ENCODE measurements at regions not wholly inside any gene's neighbourhood (a gene's known extent, or its start where the extent isn't known, plus 50 kb on each side); places are given as distances from the start of the nearest gene placed in this dataset.

DNA sequence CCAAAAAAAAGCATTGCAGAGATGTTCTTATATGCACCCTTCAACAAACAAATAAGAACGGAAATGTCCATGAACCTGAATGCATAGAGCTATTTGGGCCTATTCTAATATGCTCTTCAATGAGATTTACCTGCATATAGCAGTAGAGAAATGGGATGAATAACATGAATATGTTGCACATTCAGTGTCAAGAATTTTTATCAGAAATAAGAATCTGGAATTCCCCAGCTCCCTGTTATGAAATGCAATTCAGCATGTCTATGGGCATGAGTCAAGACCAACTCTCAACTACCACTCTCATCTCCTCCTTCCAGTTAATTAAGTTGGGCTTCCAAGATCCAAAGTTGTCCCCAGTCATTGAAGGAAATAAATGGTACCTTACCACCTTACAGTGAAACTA lies 133.7 kb upstream of the ALCAM start:
- Mint-ChIP-seq H3K36me3 (ENCODE audit: unreplicated experiment) (no peaks in the 10 kb centered on the region), H3K4me3 (ENCODE audit: unreplicated experiment) (no peak overlapping the region), H3K27ac (ENCODE audit: unreplicated experiment) (no peak overlapping the region), H3K9me3 (ENCODE audit: unreplicated experiment) (peaks cover 3% of the 10 kb centered on the region), H3K27me3 (ENCODE audit: unreplicated experiment) (no peaks in the 10 kb centered on the region), H3K4me1 (ENCODE audit: unreplicated experiment) (peaks cover 14% of the 10 kb centered on the region)
- no peak for TF ChIP-seq CTCF (IDR thresholded peaks at IDR 0.05)
- no peak for DNase-seq (ENCODE audit: extremely low spot score, unreplicated experiment)

DNA sequence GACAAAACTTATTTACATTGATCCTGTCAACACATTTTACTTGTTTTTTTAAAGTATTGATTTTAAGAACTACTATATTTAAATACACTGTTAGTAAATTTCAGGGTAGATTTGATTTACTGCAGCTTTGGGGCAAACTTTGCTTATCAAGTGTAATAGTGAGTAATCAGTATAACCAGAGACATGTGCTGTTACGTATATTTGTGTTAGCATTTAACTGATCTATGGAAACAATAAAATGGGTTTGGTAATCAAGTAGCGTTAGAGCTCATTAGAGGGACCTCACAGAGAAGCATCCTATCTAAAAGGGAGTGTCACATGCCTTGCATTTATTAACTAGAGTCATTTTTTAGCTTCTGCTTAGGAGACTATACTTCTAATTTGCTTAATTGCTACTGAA lies 131.5 kb upstream of the ALCAM start:
- H3K27me3 Mint-ChIP-seq (ENCODE audit: unreplicated experiment): no peaks in the 10 kb centered on the region
- H3K4me3 Mint-ChIP-seq (ENCODE audit: unreplicated experiment): no peak overlapping the region
- no peak overlapping the region for H3K27ac Mint-ChIP-seq (ENCODE audit: unreplicated experiment)
- H3K36me3 Mint-ChIP-seq (ENCODE audit: unreplicated experiment): no peaks in the 10 kb centered on the region
- H3K9me3 Mint-ChIP-seq (ENCODE audit: unreplicated experiment): no peaks in the 10 kb centered on the region
- no peak for DNase-seq (ENCODE audit: extremely low spot score, unreplicated experiment)
- H3K4me1 Mint-ChIP-seq (ENCODE audit: unreplicated experiment): peaks cover 14% of the 10 kb centered on the region
- no peak for TF ChIP-seq CTCF (IDR thresholded peaks at IDR 0.05)

DNA sequence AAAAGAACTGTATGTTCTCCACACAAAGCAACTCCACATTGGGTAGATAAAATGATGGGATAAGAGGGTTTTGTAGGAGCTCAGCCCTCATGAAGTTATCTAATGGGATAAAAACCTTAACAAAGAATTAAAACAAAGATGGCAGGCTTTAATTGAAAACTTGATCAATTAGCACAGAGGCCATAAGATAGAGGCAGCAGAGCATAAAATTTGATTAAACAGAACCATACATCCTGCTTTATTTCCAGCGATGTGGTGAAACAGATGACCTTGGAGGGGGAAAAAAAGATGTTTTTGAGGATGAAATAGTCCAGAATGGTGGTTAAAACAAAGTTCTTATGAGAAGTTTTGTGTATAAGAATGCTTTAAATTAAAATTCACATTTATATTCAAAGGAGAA lies 130.9 kb upstream of the ALCAM start:
- H3K9me3 Mint-ChIP-seq (ENCODE audit: unreplicated experiment): no peaks in the 10 kb centered on the region
- H3K27ac Mint-ChIP-seq (ENCODE audit: unreplicated experiment): no peak overlapping the region
- no peaks in the 10 kb centered on the region for H3K36me3 Mint-ChIP-seq (ENCODE audit: unreplicated experiment)
- TF ChIP-seq CTCF (IDR thresholded peaks at IDR 0.05): no peak
- no peak for DNase-seq (ENCODE audit: extremely low spot score, unreplicated experiment)
- H3K27me3 Mint-ChIP-seq (ENCODE audit: unreplicated experiment): no peaks in the 10 kb centered on the region
- H3K4me3 Mint-ChIP-seq (ENCODE audit: unreplicated experiment): no peak overlapping the region
- H3K4me1 Mint-ChIP-seq (ENCODE audit: unreplicated experiment): peaks cover 14% of the 10 kb centered on the region

DNA sequence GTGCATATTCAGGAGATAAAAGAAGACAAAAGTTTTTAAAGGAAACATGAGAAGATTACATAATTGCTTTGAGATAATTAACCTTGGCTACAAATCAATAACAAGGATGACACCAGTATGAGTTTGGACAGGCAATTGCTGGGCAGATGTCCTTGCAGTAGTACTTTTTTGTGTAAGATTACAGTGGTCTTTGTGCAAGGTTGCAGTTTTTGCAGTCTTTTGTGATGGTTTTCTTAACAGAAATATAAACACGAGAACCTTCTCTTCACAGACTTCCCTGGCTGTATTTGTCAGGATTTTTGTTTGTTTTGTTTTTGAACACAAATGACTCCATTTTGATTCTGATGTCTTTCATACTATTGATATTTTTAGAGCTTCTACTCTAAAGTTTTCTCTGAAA lies 128.3 kb upstream of the ALCAM start:
- H3K4me1 Mint-ChIP-seq (ENCODE audit: unreplicated experiment): no peaks in the 10 kb centered on the region
- H3K27ac Mint-ChIP-seq (ENCODE audit: unreplicated experiment): no peak overlapping the region
- no peaks in the 10 kb centered on the region for H3K27me3 Mint-ChIP-seq (ENCODE audit: unreplicated experiment)
- TF ChIP-seq CTCF (IDR thresholded peaks at IDR 0.05): no peak
- H3K4me3 Mint-ChIP-seq (ENCODE audit: unreplicated experiment): no peak overlapping the region
- H3K9me3 Mint-ChIP-seq (ENCODE audit: unreplicated experiment): peaks cover 4% of the 10 kb centered on the region
- no peak for DNase-seq (ENCODE audit: extremely low spot score, unreplicated experiment)
- H3K36me3 Mint-ChIP-seq (ENCODE audit: unreplicated experiment): no peaks in the 10 kb centered on the region

DNA sequence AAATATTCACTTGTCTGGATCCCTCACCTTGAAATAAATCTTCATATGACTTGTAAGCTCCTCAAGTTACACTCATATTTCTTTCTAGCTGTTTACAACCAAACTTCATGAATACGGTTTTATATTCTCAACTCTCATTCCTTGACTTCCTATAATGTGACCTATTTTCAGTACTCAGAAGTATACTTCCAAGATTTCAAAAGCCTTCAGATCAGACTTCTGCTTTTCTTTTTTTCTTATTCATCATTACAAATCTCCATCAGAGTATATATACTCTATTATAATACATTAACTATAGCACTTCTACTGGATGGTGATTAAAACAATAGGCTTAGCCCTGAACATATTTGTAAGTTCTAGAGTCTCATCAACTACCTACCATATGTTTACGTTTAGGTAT lies 123.6 kb upstream of the ALCAM start:
- Mint-ChIP-seq H3K27me3 (ENCODE audit: unreplicated experiment) (no peaks in the 10 kb centered on the region), H3K36me3 (ENCODE audit: unreplicated experiment) (no peaks in the 10 kb centered on the region), H3K4me1 (ENCODE audit: unreplicated experiment) (no peaks in the 10 kb centered on the region), H3K9me3 (ENCODE audit: unreplicated experiment) (peaks cover 4% of the 10 kb centered on the region), H3K27ac (ENCODE audit: unreplicated experiment) (no peak overlapping the region), H3K4me3 (ENCODE audit: unreplicated experiment) (no peak overlapping the region)
- no peak for TF ChIP-seq CTCF (IDR thresholded peaks at IDR 0.05)
- DNase-seq (ENCODE audit: extremely low spot score, unreplicated experiment): no peak
